Islet precursor cell (in vitro differentiated cells): ENCODE measurements at regions not wholly inside any gene's neighbourhood (a gene's known extent, or its start where the extent isn't known, plus 50 kb on each side); places are given as distances from the start of the nearest gene placed in this dataset.

Source experiments
- DNase-seq: peaks from one replicate; pipeline ENCODE4 v3.0.0-alpha.2; 2018

DNA sequence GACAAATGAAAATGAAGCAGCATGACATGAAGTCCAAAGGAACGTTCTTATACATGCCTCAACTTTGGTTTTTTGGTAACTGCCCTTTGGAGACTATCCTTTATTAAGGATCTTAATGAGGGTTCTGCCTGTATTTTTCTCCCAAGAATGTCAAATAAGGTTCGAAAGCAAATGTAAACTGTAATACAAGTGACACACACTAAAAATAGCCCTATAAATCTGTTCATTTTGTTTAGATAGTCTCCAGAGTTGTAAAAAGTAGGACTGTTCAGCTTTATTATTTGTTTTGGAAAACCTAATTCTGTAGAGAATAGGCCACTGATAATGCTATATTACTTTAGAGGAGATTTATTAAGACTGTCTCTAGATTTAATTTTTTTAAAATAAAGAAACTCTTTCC, 80.5 kb upstream of the CDIN1 start:
- no peak for DNase-seq

- no peak for DNase-seq
Measured at GRCh38 chr15:36499412-36500389, 79.7 kb upstream of the CDIN1 start.

DNA sequence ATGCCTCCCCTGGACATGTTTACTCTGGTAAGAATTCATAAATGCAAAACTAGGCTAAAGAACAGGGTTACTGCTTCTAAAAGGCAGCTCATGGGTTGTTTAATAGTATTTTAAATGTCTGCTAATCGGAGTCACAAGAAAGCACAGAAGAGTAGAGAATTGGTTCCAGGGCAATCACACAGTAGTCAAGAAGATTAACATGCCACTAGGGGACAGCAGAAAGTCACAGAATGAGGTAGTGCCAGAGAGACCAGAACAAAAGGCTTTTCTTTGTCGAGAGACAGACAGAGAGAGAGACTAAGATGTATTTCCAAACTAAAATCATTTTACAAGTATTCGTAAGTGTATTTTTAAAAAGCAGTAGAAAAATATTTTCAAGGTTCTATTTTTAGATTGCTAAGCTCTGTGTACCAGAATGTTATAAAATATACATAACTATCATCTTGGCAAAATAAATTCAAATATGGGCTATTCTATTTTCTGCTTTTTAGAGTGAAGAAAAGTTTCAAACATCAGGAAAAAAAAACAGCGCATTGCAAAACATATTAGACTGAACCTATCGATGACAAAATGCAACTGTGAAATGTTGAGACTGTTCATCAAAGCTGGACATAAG, 78.3 kb upstream of the CDIN1 start:
- peak; percentile 74 for DNase-seq

DNA sequence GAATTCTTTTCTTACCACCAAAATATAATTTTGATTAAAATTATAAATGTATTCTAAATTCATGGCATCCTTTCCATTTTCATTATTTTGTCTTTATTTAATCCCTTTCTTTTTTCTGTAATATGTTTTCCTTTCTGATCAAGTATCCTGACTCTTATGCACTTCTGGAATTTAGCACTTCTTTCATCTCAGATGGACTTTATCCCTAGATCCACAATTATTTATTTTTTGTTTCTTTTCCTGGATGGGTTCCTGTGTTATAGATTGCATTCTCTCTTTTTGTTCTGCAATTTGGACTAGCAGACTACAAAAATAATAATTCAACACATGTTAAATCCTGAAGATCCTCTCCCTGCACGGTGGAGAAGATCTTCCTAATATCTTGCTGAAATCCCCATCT, 76.9 kb upstream of the CDIN1 start:
- no peak for DNase-seq

- no peak for DNase-seq
Measured at GRCh38 chr15:36506733-36507356, 72.6 kb upstream of the CDIN1 start.

DNA sequence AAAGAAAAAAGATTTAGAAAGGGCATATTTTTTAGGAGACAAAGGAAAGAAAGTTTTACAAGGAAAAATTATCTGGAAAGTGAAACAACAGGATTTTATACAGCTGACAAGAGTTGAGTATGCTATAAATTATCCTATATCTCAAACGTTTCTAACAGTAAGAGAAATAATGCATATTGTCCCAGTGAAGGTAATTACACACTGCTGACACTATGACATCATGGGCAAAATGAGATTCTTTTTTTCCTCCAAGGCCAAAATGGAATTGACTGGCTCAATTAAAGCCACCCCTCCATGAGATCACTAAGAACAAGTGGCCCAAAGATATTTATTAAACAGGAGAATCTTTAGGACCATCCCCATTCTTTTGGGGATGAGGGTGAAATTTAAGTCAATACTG, 72.0 kb upstream of the CDIN1 start:
- DNase-seq: no peak

- no peak for DNase-seq
Measured at GRCh38 chr15:36511594-36511993, 67.8 kb upstream of the CDIN1 start.

GRCh38 chr15:36517758-36518157, 61.7 kb upstream of the CDIN1 start:
- DNase-seq: no peak

GRCh38 chr15:36519067-36519466, 60.4 kb upstream of the CDIN1 start:
- no peak for DNase-seq

DNA sequence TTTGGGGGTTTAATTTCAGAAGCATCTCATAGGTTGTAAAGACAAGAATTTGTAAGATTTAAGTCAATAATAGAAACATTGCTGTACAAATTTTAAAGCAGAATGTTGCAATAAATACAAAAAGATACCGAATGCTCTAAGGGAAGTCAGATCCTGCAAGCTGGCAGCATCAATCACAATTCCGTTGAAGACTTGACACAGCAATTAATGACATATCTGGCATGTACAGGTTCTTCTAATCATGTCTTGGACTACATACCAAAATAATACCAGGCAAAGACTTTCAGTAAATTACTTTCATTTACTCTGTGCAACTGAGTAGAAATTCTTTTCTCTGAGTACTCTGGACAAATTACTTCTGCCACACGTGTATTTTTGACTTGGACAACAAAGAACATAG, 54.0 kb upstream of the CDIN1 start:
- no peak for DNase-seq

GRCh38 chr15:36527235-36528162, 51.9 kb upstream of the CDIN1 start:
- no peak for DNase-seq

GRCh38 chr15:36529296-36530011, 50.0 kb upstream of the CDIN1 start:
- DNase-seq: peak; percentile 64
